ENCODE measurements at regions not wholly inside any gene's neighbourhood (a gene's known extent, or its start where the extent isn't known, plus 50 kb on each side); places are given as distances from the start of the nearest gene placed in this dataset.
"Not testable (repeated sequence)": the region's sequence is repeated elsewhere in the genome, so short reads cannot be mapped to it uniquely, and the experiment has no call there.

DNA sequence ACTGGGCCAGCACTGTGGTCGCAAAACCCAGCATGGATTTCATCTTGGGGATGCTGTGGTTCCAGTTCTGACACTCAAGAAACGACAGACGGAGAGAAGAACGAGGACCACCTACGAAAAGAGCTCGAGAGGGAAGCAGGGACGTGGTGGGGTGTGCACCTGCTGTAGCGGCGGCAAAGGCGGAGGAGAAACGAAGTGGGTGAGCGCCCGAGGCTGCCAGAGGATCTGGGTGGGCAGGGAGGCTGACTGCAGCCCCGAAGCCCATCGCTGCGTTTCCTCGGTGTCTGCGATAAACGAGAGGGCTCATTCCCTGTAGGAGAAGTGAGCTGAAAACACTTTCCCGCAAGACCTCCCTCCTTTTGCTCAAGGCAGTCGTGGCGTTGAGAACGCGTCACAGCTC, 246.1 kb downstream of the OR4C45 start:
- Histone ChIP-seq H3K9me3 (peaks cover 0 to 28% (median 0%) of the 10 kb centered on the region in 11 donors), H3K36me3 (no peaks in the 10 kb centered on the region), H3K27me3 (no peaks in the 10 kb centered on the region), H3K4me1 (no peaks in the 10 kb centered on the region), H3K27ac (no peak overlapping the region), H3K4me3 (no peak overlapping the region)
- DNase-seq (no peak), ATAC-seq (no peak)
- intact Hi-C loops (cut with DNase I) = no loop called here
- 83% methylated on average over 24 of the region's 24 CpGs for WGBS, 2 donors
- TF ChIP-seq, protein P1, sequence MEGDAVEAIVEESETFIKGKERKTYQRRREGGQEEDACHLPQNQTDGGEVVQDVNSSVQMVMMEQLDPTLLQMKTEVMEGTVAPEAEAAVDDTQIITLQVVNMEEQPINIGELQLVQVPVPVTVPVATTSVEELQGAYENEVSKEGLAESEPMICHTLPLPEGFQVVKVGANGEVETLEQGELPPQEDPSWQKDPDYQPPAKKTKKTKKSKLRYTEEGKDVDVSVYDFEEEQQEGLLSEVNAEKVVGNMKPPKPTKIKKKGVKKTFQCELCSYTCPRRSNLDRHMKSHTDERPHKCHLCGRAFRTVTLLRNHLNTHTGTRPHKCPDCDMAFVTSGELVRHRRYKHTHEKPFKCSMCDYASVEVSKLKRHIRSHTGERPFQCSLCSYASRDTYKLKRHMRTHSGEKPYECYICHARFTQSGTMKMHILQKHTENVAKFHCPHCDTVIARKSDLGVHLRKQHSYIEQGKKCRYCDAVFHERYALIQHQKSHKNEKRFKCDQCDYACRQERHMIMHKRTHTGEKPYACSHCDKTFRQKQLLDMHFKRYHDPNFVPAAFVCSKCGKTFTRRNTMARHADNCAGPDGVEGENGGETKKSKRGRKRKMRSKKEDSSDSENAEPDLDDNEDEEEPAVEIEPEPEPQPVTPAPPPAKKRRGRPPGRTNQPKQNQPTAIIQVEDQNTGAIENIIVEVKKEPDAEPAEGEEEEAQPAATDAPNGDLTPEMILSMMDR (IDR thresholded peaks at IDR 0.05) = no peak

DNA sequence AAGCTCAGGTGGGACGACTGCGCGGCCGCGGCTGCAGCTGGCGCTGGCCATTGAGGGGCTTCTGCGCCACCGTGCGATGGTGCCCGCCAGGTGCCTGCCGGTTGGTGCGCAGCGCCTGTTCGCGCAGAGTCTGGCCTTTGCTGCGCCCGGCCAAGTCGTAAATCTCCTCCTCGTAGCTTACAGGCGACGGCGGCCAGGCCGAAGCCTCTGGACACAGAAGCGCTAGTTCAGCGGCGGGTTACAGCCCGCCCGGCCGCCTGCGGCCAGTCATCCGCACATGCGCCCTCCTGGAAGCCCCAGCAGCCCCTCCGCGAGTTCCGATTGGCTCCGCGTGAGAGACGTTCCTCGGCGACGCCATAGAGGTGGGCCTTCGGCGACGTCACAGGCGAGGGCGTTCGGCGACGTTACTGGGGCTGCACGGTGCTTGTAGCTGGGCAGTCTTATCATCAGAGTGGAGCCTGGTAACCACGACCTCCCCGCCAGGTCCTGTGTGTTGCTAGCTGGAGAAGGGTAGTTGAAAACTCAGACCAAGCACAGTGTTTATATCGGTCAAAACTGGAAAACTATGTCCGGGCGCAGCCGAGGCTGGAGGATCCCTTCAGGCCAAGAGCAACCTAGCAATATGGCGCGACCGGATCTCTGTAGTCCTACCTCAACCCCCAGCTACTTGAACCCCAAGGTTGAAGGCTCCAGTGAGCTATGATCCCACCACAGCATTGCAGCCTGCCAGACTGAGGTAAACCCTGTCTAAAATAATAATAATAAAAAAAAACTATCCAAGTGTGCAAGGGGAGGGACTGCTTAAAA, 265.7 kb downstream of the OR4C45 start:
- Histone ChIP-seq H3K9me3 (peaks cover 0 to 45% (median 0%) of the 10 kb centered on the region in 11 donors), H3K27ac (no peak overlapping the region), H3K27me3 (peaks cover 0 to 3% (median 0%) of the 10 kb centered on the region in 7 donors), H3K4me1 (no peaks in the 10 kb centered on the region), H3K4me3 (peak overlapping the region in 1 of 10 donors; percentile 5), H3K36me3 (no peaks in the 10 kb centered on the region)
- DNase-seq (no peak), ATAC-seq (peak in 1 of 8 donors; percentile 62)
- 69 to 75% methylated on average over 57 to 59 of the region's 59 CpGs for WGBS, 2 donors
- TF ChIP-seq, protein P1 (IDR thresholded peaks at IDR 0.05) = no peak
- intact Hi-C loops (cut with DNase I) = no loop called here

DNA sequence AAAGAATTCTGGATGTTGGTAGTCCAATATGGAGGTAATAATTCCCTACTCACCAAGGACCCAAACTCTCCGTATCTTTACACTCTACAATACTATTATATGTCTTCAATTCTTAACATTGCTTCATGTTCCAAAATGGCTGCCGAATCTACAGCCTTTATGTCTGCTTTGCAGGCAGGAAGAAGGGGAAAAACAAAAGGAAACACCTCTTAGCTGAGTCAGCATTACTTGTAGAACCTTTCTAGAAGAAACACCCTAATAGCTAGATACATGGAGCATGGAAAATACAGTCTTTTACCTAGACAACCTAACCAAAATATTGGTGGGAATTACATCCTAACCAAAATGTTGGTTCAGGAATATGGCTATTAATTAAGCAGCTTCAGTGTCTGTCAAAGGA, 298.0 kb downstream of the OR4C45 start:
- H3K4me3 ChIP-seq; ATAC-seq; H3K4me1 ChIP-seq; H3K27ac ChIP-seq; DNase-seq; H3K36me3 ChIP-seq; intact Hi-C loops (cut with DNase I); H3K27me3 ChIP-seq: not testable (repeated sequence)
- peaks cover 0 to 55% (median 0%) of the 10 kb centered on the region in 11 donors for H3K9me3 ChIP-seq
- WGBS, 2 donors = 36 to 54% methylated on average over 2 of the region's 2 CpGs

DNA sequence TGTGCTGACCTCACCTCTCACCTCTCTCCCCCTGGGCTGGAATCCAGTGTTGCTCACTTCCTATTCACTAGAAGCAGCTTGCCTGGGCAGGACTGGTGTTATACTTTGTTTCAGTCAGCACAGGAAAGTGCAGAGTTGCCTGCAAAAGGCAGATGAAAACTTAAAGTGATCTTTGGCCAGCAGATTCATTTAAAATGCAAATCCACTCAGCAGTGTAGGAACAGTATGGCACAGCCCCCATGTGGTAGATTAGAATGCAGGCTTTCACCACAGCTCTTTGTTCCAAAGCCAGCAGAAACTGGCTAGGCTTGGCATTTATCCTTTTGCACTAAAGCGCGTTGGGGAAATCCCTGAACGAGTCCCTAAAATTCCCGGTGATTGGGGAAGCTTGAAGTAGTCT, 301.2 kb downstream of the OR4C45 start:
- WGBS, 2 donors = 66 to 81% methylated on average over 4 of the region's 4 CpGs
- peak in 1 of 8 donors; percentile 23 for ATAC-seq
- intact Hi-C loops (cut with DNase I) = no loop called here

DNA sequence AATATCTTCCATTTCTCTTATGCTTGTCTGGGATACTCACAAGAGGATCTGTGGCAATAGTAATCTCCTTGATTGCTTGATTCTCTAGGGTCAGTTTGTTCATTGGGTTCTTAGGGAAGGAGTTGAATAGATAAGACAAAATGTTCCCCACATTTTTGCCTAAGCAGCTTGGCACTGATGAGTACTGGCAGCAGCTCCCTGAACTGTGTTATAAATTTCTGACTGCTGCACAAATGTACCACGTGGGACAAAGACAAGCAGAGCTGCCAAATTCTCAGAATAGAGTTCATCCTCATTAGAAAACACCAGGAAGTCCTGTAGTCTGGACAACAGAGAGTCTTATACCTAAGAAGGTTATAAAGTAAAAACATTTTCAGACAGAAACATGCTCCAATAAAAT, 304.8 kb downstream of the OR4C45 start:
- H3K36me3 ChIP-seq; H3K4me1 ChIP-seq; H3K4me3 ChIP-seq; H3K27me3 ChIP-seq; H3K9me3 ChIP-seq; intact Hi-C loops (cut with DNase I): not testable (repeated sequence)
- H3K27ac ChIP-seq = peak overlapping the region in 1 of 10 donors; percentile 33
- 0% methylated on average over 1 of the region's 1 CpG; no CpG with 5 or more reads in 1 of the 2 donors for WGBS, 2 donors
- ATAC-seq (peak; percentile 49 to 96 (median 85)), DNase-seq (peak in 1 of 2 donors; percentile 3)

More for the DNA sequence above, 301.2 kb downstream of the OR4C45 start:
- Histone ChIP-seq H3K27me3 (no peaks in the 10 kb centered on the region), H3K4me3 (no peak overlapping the region), H3K36me3 (no peaks in the 10 kb centered on the region), H3K9me3 (peaks cover 0 to 30% (median 0%) of the 10 kb centered on the region in 11 donors), H3K4me1 (peaks cover 0 to 4% (median 0%) of the 10 kb centered on the region in 9 donors), H3K27ac (no peak overlapping the region)
- TF ChIP-seq, protein P1 (IDR thresholded peaks at IDR 0.05) = no peak
- no peak for DNase-seq

DNA sequence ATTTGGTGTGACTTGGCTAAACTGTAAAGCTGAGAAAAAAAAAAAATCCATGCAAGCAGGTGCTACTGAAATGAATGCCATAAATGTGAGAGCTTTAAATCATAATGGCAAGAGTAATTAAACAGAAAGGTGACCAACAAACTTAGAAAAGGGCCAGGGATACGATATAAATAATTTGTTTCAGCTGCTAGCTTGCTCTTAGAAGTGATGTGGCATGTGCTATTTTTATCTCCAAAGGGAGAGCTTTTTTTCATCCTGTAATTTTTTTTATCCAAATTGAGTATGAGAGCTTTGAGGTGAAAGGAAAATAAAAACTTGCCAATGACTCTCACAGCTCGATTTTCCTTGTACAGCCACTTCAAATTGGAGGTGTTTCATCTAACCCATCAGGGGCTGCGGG, 315.3 kb downstream of the OR4C45 start:
- DNase-seq; H3K27me3 ChIP-seq; H3K27ac ChIP-seq; intact Hi-C loops (cut with DNase I); H3K4me3 ChIP-seq; H3K9me3 ChIP-seq; H3K4me1 ChIP-seq; H3K36me3 ChIP-seq: not testable (repeated sequence)
- WGBS, 2 donors = no CpG with 5 or more reads among the region's 3 CpGs
- peak in 1 of 8 donors; percentile 62 for ATAC-seq
